ENCODE measurements at regions not wholly inside any gene's neighbourhood (a gene's known extent, or its start where the extent isn't known, plus 50 kb on each side); places are given as distances from the start of the nearest gene placed in this dataset.

DNA sequence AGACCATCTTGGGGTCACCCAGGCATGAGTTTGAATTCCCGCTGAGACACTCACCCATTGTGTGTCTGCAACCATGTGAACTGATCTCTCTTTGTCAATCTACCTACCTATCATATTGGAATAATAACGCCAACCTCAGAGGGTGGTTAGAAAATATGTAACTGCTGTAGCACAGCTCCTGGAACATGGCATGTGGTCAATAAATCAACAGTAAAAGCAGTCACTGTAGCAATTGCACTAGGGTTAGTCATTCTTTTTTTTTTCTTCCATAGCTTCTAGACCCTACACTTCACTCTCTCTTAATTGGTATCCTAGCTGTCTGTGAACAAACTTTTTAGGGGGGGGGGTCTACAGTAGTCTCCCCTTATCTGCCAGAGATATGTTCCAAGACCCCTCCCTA is 64.2 kb upstream of the SLCO2A1 start:
- TF ChIP-seq, protein P1, sequence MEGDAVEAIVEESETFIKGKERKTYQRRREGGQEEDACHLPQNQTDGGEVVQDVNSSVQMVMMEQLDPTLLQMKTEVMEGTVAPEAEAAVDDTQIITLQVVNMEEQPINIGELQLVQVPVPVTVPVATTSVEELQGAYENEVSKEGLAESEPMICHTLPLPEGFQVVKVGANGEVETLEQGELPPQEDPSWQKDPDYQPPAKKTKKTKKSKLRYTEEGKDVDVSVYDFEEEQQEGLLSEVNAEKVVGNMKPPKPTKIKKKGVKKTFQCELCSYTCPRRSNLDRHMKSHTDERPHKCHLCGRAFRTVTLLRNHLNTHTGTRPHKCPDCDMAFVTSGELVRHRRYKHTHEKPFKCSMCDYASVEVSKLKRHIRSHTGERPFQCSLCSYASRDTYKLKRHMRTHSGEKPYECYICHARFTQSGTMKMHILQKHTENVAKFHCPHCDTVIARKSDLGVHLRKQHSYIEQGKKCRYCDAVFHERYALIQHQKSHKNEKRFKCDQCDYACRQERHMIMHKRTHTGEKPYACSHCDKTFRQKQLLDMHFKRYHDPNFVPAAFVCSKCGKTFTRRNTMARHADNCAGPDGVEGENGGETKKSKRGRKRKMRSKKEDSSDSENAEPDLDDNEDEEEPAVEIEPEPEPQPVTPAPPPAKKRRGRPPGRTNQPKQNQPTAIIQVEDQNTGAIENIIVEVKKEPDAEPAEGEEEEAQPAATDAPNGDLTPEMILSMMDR (CRISPR knock-in tag; IDR thresholded peaks at IDR 0.05): no peak
- TF ChIP-seq, protein P2, sequence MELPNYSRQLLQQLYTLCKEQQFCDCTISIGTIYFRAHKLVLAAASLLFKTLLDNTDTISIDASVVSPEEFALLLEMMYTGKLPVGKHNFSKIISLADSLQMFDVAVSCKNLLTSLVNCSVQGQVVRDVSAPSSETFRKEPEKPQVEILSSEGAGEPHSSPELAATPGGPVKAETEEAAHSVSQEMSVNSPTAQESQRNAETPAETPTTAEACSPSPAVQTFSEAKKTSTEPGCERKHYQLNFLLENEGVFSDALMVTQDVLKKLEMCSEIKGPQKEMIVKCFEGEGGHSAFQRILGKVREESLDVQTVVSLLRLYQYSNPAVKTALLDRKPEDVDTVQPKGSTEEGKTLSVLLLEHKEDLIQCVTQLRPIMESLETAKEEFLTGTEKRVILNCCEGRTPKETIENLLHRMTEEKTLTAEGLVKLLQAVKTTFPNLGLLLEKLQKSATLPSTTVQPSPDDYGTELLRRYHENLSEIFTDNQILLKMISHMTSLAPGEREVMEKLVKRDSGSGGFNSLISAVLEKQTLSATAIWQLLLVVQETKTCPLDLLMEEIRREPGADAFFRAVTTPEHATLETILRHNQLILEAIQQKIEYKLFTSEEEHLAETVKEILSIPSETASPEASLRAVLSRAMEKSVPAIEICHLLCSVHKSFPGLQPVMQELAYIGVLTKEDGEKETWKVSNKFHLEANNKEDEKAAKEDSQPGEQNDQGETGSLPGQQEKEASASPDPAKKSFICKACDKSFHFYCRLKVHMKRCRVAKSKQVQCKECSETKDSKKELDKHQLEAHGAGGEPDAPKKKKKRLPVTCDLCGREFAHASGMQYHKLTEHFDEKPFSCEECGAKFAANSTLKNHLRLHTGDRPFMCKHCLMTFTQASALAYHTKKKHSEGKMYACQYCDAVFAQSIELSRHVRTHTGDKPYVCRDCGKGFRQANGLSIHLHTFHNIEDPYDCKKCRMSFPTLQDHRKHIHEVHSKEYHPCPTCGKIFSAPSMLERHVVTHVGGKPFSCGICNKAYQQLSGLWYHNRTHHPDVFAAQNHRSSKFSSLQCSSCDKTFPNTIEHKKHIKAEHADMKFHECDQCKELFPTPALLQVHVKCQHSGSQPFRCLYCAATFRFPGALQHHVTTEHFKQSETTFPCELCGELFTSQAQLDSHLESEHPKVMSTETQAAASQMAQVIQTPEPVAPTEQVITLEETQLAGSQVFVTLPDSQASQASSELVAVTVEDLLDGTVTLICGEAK (IDR thresholded peaks at IDR 0.05): no peak
- TF ChIP-seq, protein P2 (CRISPR knock-in tag; IDR thresholded peaks at IDR 0.05): no peak
- no peak for TF ChIP-seq ZNF263 (CRISPR knock-in tag; IDR thresholded peaks at IDR 0.05)
- TF ChIP-seq MTA3 (CRISPR knock-in tag; IDR thresholded peaks at IDR 0.05): no peak
- no peak for TF ChIP-seq ZNF10 (CRISPR knock-in tag; IDR thresholded peaks at IDR 0.05; ENCODE audit: borderline replicate concordance, low read depth)
- no peak for TF ChIP-seq DNMT1 (CRISPR knock-in tag; IDR thresholded peaks at IDR 0.05)
